ENCODE measurements at regions not wholly inside any gene's neighbourhood (a gene's known extent, or its start where the extent isn't known, plus 50 kb on each side); places are given as distances from the start of the nearest gene placed in this dataset.

- Histone ChIP-seq H3K27ac (no peak overlapping the region), H3K4me1 (peaks cover 3% of the 10 kb centered on the region in 2 donors), H3K36me3 (no peaks in the 10 kb centered on the region), H3K9me3 (no peaks in the 10 kb centered on the region), H3K4me3 (replicated peaks in 1 of 3) (no peak overlapping the region), H3K27me3 (no peaks in the 10 kb centered on the region)
- intact Hi-C loops (cut with DNase I): no loop called here
- DNase-seq: no peak
- WGBS, 2 donors: 54 to 67% methylated on average over 4 of the region's 4 CpGs
- no peak for TF ChIP-seq POLR2A (IDR thresholded peaks at IDR 0.05)
- TF ChIP-seq, protein P1, sequence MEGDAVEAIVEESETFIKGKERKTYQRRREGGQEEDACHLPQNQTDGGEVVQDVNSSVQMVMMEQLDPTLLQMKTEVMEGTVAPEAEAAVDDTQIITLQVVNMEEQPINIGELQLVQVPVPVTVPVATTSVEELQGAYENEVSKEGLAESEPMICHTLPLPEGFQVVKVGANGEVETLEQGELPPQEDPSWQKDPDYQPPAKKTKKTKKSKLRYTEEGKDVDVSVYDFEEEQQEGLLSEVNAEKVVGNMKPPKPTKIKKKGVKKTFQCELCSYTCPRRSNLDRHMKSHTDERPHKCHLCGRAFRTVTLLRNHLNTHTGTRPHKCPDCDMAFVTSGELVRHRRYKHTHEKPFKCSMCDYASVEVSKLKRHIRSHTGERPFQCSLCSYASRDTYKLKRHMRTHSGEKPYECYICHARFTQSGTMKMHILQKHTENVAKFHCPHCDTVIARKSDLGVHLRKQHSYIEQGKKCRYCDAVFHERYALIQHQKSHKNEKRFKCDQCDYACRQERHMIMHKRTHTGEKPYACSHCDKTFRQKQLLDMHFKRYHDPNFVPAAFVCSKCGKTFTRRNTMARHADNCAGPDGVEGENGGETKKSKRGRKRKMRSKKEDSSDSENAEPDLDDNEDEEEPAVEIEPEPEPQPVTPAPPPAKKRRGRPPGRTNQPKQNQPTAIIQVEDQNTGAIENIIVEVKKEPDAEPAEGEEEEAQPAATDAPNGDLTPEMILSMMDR (IDR thresholded peaks at IDR 0.05): no peak
Observed at GRCh38 chr6:168147205-168147738, 68.3 kb upstream of the FRMD1 start.

DNA sequence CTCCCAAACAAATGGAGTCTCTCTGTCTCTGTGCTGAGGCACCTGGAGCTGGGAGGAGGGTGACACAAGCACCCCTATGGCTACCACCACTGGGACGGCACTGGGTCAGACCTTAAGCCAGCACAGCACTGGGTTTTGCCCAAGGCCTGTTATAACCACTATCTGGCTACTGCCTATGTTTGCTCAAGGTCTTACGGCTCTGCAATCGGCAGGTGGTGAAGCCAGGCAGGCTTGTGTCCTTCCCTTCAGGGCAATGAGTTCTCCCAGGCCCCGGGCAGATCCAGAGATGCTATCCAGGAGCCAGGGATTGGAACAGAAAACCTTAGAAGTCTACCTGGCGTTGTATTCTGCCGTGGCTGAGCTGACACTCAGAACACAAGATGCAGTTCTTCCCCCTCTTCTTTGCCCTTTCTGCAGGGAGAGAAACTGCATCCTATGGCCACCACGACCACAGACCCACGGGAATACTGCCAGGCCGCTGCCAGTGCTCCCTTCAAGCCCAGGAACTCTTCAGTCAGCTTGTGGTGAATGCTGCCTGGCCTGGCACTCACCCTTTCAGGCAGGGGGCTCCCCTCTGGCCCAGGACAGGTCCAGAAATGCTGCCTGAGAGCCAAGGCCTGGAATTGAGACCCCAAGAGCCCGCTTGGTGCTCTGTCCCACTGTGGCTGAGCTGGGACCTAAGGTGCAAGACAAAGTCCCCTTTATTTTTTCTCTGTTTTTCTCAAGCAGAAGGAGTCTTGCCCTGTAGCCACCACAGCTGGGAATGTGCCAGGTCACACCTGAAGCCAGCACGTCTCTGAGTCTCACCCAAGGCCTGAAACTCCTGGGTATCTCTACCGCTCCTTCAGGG, 67.0 kb upstream of the FRMD1 start:
- H3K4me1 ChIP-seq: peaks cover 2 to 3% of the 10 kb centered on the region in 2 donors
- intact Hi-C loops (cut with DNase I): no loop called here
- no peak overlapping the region for H3K4me3 ChIP-seq (replicated peaks in 1 of 3)
- no peak overlapping the region for H3K27ac ChIP-seq
- no peak for DNase-seq
- WGBS, 2 donors: 72 to 74% methylated on average over 10 to 12 of the region's 12 CpGs
- TF ChIP-seq, protein P1 (IDR thresholded peaks at IDR 0.05): no peak
- TF ChIP-seq POLR2A (IDR thresholded peaks at IDR 0.05): no peak
- no peaks in the 10 kb centered on the region for H3K36me3 ChIP-seq
- H3K9me3 ChIP-seq: no peaks in the 10 kb centered on the region
- no peaks in the 10 kb centered on the region for H3K27me3 ChIP-seq

- H3K4me3 ChIP-seq (replicated peaks in 1 of 3): no peak overlapping the region
- H3K9me3 ChIP-seq: no peaks in the 10 kb centered on the region
- no peak for DNase-seq
- WGBS, 2 donors: 85 to 92% methylated on average over 4 of the region's 4 CpGs
- no peaks in the 10 kb centered on the region for H3K36me3 ChIP-seq
- no peaks in the 10 kb centered on the region for H3K27me3 ChIP-seq
- no peak for TF ChIP-seq POLR2A (IDR thresholded peaks at IDR 0.05)
- TF ChIP-seq, protein P1 (IDR thresholded peaks at IDR 0.05): no peak
- no peak overlapping the region for H3K27ac ChIP-seq
- intact Hi-C loops (cut with DNase I): no loop called here
- H3K4me1 ChIP-seq: no peaks in the 10 kb centered on the region
Observed at GRCh38 chr6:168139121-168139520, 60.1 kb upstream of the FRMD1 start.

DNA sequence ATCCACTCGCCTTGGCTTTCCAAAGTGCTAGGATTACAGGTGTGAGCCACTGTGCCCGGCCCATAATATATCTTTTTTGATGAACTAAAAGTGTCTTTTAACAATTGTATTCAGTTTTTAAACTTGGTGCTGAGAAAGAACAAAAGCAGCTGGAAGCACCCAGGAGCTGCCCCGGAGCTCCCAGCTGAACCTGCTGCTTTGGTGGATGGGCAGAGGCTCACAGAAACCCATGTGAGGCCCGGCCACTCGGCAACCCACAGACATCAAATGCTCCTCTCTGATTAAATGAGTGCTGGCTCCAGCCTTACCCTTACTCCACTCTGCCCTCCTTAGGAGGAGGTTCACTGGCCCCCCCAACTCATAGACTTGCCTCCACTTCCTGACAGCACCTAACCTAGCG, 59.4 kb upstream of the FRMD1 start:
- intact Hi-C loops (cut with DNase I): no loop called here
- 87 to 96% methylated on average over 6 of the region's 6 CpGs for WGBS, 2 donors

More for the DNA sequence above, 59.4 kb upstream of the FRMD1 start:
- no peaks in the 10 kb centered on the region for H3K9me3 ChIP-seq
- no peaks in the 10 kb centered on the region for H3K4me1 ChIP-seq
- H3K27ac ChIP-seq: no peak overlapping the region
- no peaks in the 10 kb centered on the region for H3K36me3 ChIP-seq
- H3K27me3 ChIP-seq: no peaks in the 10 kb centered on the region
- no peak overlapping the region for H3K4me3 ChIP-seq (replicated peaks in 1 of 3)
- TF ChIP-seq POLR2A (IDR thresholded peaks at IDR 0.05): no peak
- TF ChIP-seq, protein P1 (IDR thresholded peaks at IDR 0.05): no peak
- no peak for DNase-seq
